ENCODE measurements at regions not wholly inside any gene's neighbourhood (a gene's known extent, or its start where the extent isn't known, plus 50 kb on each side); places are given as distances from the start of the nearest gene placed in this dataset.

GRCh38 chr9:28163619-28164018 is 590.3 kb upstream of the C9orf72 start:
- no peak overlapping the region for H3K4me3 Mint-ChIP-seq

More at GRCh38 chr9:28163619-28164018, 590.3 kb upstream of the C9orf72 start:
- Histone ChIP-seq H4K20me1 (ENCODE audit: control insufficient read depth, insufficient read depth, insufficient read length) (no peaks in the 10 kb centered on the region), H3K27me3 (ENCODE audit: insufficient read depth, low read length) (no peaks in the 10 kb centered on the region), H3K23ac (ENCODE audit: insufficient read length, low read depth, low read length) (no peak overlapping the region), H3K4ac (ENCODE audit: low read depth, low read length) (no peak overlapping the region), H2BK5ac (ENCODE audit: insufficient read length, low read length) (no peak overlapping the region), H3K4me2 (ENCODE audit: insufficient read depth, insufficient read length, low read length) (no peak overlapping the region), H3K79me2 (ENCODE audit: insufficient read depth, low read length) (no peaks in the 10 kb centered on the region), H4K8ac (replicated peaks; ENCODE audit: insufficient read length, low read depth, low read length) (no peak overlapping the region), H2BK20ac (ENCODE audit: low read depth, low read length, poor library complexity, severe bottlenecking) (no peak overlapping the region), H3K18ac (ENCODE audit: insufficient read length, low read depth, low read length) (no peak overlapping the region), H3K27ac (ENCODE audit: insufficient read length, low read depth, low read length) (no peak overlapping the region), H2BK120ac (ENCODE audit: low read depth, low read length, poor library complexity, severe bottlenecking) (no peak overlapping the region), H4K91ac (ENCODE audit: insufficient read length, low read depth, low read length) (no peak overlapping the region), H2BK12ac (ENCODE audit: insufficient read length, low read depth, low read length) (no peak overlapping the region), H2BK15ac (ENCODE audit: low read depth, low read length) (no peak overlapping the region), H3K56ac (ENCODE audit: insufficient read length, low read depth, low read length) (no peak overlapping the region), H2AK5ac (ENCODE audit: insufficient read length, low read length) (no peak overlapping the region), H3K9ac (ENCODE audit: extremely low read depth, insufficient read length, low read length) (no peak overlapping the region), H3K9me3 (ENCODE audit: control insufficient read depth, low read depth, low read length) (no peaks in the 10 kb centered on the region), H3T11ph (ENCODE audit: low read length) (no peak overlapping the region), H3K23me2 (ENCODE audit: insufficient read length, low read depth, low read length, poor library complexity, severe bottlenecking) (no peaks in the 10 kb centered on the region), H3K79me1 (ENCODE audit: insufficient read depth, low read depth, low read length, poor library complexity, severe bottlenecking) (no peaks in the 10 kb centered on the region), H4K5ac (ENCODE audit: insufficient read length, low read depth, low read length) (no peak overlapping the region), H3K14ac (ENCODE audit: insufficient read depth, low read length) (no peak overlapping the region), H3K4me1 (ENCODE audit: insufficient read depth, low read length) (no peaks in the 10 kb centered on the region), H2AFZ (ENCODE audit: low read length) (no peak overlapping the region)
- H3K27me3 Mint-ChIP-seq (ENCODE audit: low read depth), result no peaks in the 10 kb centered on the region
- no peaks in the 10 kb centered on the region for H3K9me3 Mint-ChIP-seq
- no peak for DNase-seq
- no CpG with 5 or more reads among the region's 3 CpGs for WGBS (ENCODE audit: extremely low coverage, insufficient read length, low lambda C conversion rate)
- no peak for TF ChIP-seq CTCF (conservative IDR thresholded peaks at IDR 0.05)
- peaks cover 0 to 5% of the 10 kb centered on the region in 2 experiments; a peak in 1 of 4 replicates for H3K4me1 Mint-ChIP-seq
- H3K36me3 Mint-ChIP-seq (ENCODE audit: insufficient read depth in 1 of 3, low read depth in 3 of 3), result no peaks in the 10 kb centered on the region
- H3K27ac Mint-ChIP-seq, result no peak overlapping the region

Measured in H9 (cell line).